ENCODE measurements at regions not wholly inside any gene's neighbourhood (a gene's known extent, or its start where the extent isn't known, plus 50 kb on each side); places are given as distances from the start of the nearest gene placed in this dataset.
"Not testable (repeated sequence)": the region's sequence is repeated elsewhere in the genome, so short reads cannot be mapped to it uniquely, and the experiment has no call there.

DNA sequence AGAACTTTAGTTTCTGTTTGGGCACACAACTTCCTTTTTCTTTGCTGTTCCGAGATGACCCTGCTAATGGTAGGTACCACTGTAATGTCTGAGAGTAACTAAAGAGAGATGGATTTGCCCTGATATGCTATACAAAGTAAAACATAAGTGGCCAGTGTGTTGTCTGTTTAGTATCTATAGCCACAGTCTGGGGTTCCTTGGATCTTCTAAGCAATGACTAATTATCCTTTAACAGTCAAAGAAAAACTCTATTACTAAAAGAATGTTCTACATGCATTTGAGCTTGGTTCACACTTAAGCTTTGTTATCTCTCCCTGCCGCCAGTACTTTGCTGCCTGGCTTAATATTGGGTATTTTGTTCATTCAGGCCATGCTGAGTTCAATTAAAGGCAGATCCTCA, 1051.9 kb upstream of the FLRT2 start:
- Histone ChIP-seq H3K9ac (ENCODE audit: insufficient read depth in 1 of 2, low read length in 2 of 2) (no peak overlapping the region), H3K4me1 (ENCODE audit: control insufficient read depth in 5 of 5, insufficient read depth in 5 of 5, low read length in 5 of 5) (no peaks in the 10 kb centered on the region), H3K27me3 (ENCODE audit: control insufficient read depth in 3 of 3, insufficient read depth in 3 of 3, low read length in 2 of 3) (no peaks in the 10 kb centered on the region), H3K4me3 (no peak overlapping the region), H3K9me3 (ENCODE audit: control insufficient read depth in 4 of 4, insufficient read depth in 3 of 4, low read length in 3 of 4) (no peaks in the 10 kb centered on the region), H3K36me3 (ENCODE audit: control insufficient read depth in 4 of 4, insufficient read depth in 4 of 4, low read length in 4 of 4) (no peaks in the 10 kb centered on the region), H3K27ac (ENCODE audit: low read depth in 1 of 2, low read length in 1 of 2) (no peak overlapping the region)
- DNase-seq = no peak
- ATAC-seq (ENCODE audit: insufficient read depth, low FRiP score) = no peak
- WGBS, 2 donors = 66 to 82% methylated on average over 2 of the region's 2 CpGs
- TF ChIP-seq, protein P1, sequence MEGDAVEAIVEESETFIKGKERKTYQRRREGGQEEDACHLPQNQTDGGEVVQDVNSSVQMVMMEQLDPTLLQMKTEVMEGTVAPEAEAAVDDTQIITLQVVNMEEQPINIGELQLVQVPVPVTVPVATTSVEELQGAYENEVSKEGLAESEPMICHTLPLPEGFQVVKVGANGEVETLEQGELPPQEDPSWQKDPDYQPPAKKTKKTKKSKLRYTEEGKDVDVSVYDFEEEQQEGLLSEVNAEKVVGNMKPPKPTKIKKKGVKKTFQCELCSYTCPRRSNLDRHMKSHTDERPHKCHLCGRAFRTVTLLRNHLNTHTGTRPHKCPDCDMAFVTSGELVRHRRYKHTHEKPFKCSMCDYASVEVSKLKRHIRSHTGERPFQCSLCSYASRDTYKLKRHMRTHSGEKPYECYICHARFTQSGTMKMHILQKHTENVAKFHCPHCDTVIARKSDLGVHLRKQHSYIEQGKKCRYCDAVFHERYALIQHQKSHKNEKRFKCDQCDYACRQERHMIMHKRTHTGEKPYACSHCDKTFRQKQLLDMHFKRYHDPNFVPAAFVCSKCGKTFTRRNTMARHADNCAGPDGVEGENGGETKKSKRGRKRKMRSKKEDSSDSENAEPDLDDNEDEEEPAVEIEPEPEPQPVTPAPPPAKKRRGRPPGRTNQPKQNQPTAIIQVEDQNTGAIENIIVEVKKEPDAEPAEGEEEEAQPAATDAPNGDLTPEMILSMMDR (IDR thresholded peaks at IDR 0.05; ENCODE audit: control extremely low read depth, extremely low read depth) = no peak

DNA sequence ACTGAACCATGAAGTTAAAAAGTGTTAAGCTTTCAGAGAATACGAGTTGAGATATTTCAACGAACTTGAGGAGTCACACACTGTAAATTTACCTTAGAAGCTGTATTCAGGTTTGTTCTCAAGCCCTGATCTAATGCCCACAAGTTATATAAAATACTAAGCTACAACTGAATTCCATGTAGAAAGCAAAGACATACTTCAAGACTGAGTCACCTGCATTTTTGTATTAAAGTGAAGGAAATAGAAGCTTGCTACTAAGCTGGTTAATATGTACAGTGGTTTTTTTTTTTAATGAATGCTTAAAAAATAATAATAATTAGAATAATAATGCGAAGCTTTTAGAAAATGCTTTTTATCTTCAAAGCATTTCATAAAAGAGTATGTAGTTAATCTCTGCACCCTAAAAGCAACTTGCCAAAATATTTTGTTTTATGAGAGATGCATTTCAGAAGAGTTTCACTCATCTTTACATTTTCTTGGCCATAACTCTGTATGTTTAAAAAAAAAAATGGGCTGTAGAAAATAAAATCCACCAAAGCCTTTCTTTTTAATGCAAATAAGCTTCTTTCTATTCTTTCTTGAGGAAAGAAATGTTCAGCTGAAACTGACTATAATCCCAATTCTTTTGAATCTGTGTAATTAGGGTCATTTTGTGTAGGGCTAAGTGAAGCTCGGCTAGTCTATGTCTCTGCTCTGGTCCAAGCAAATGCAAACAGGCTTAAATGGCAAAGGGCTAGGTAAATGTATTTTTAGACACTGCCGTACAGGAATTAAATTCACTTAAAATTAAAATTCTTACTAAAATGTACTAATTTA, 1047.5 kb upstream of the FLRT2 start:
- ATAC-seq (ENCODE audit: insufficient read depth, low FRiP score) (no peak), DNase-seq (no peak)
- 88 to 91% methylated on average over 5 of the region's 5 CpGs for WGBS, 2 donors

DNA sequence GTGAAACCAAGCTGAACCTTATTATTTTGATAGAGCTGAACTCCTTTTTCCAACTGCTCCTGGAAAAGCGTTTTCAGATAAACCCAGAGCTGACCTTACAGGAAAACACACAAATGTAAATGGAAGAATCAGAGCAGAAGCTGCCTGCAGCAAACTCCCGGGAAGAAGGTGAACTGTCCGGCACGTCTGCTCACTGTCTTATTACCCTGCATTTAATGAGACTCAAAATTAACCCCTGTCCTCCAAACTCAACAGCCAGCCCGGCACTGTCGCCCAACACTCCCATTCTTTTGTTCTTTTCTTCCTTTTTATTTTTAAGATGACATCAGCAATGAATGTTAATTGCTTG, 1046.9 kb upstream of the FLRT2 start:
- H3K9me3 ChIP-seq (ENCODE audit: control insufficient read depth in 4 of 4, insufficient read depth in 3 of 4, low read length in 3 of 4) = no peaks in the 10 kb centered on the region
- TF ChIP-seq, protein P1 (IDR thresholded peaks at IDR 0.05; ENCODE audit: control extremely low read depth, extremely low read depth) = no peak
- H3K4me3 ChIP-seq = no peak overlapping the region
- H3K4me1 ChIP-seq (ENCODE audit: control insufficient read depth in 5 of 5, insufficient read depth in 5 of 5, low read length in 5 of 5) = no peaks in the 10 kb centered on the region
- WGBS, 2 donors = 84 to 85% methylated on average over 6 of the region's 6 CpGs
- no peak for DNase-seq
- H3K27me3 ChIP-seq (ENCODE audit: control insufficient read depth in 3 of 3, insufficient read depth in 3 of 3, low read length in 2 of 3) = no peaks in the 10 kb centered on the region
- H3K27ac ChIP-seq (ENCODE audit: low read depth in 1 of 2, low read length in 1 of 2) = no peak overlapping the region
- H3K36me3 ChIP-seq (ENCODE audit: control insufficient read depth in 4 of 4, insufficient read depth in 4 of 4, low read length in 4 of 4) = no peaks in the 10 kb centered on the region
- ATAC-seq (ENCODE audit: insufficient read depth, low FRiP score) = no peak
- no peak overlapping the region for H3K9ac ChIP-seq (ENCODE audit: insufficient read depth in 1 of 2, low read length in 2 of 2)

More for the DNA sequence above, 1047.5 kb upstream of the FLRT2 start:
- Histone ChIP-seq H3K27me3 (ENCODE audit: control insufficient read depth in 3 of 3, insufficient read depth in 3 of 3, low read length in 2 of 3) (no peaks in the 10 kb centered on the region), H3K9me3 (ENCODE audit: control insufficient read depth in 4 of 4, insufficient read depth in 3 of 4, low read length in 3 of 4) (no peaks in the 10 kb centered on the region), H3K36me3 (ENCODE audit: control insufficient read depth in 4 of 4, insufficient read depth in 4 of 4, low read length in 4 of 4) (no peaks in the 10 kb centered on the region), H3K4me1 (ENCODE audit: control insufficient read depth in 5 of 5, insufficient read depth in 5 of 5, low read length in 5 of 5) (no peaks in the 10 kb centered on the region), H3K27ac (ENCODE audit: low read depth in 1 of 2, low read length in 1 of 2) (no peak overlapping the region), H3K9ac (ENCODE audit: insufficient read depth in 1 of 2, low read length in 2 of 2) (no peak overlapping the region), H3K4me3 (no peak overlapping the region)
- TF ChIP-seq, protein P1 (IDR thresholded peaks at IDR 0.05; ENCODE audit: control extremely low read depth, extremely low read depth) = no peak

DNA sequence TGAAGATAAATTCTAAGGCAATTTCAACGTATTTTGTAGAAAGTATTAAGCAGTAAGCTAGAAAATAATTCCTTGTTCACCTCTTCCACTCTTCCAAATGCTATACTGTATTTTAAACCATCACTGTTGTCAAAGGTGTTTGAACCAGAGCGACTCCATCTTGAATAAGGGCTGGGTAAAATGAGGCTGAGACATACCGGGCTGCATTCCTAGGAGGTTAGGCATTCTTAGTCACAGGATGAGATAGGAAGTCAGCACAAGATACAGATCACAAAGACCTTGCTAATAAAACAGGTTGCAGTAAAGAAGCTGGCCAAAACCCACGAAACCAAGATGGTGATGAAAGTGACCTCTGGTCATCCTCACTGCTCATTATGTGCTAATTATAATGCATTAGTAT, 1045.7 kb upstream of the FLRT2 start:
- not testable (repeated sequence) for H3K4me3 ChIP-seq; H3K9ac ChIP-seq (ENCODE audit: insufficient read depth in 1 of 2, low read length in 2 of 2); H3K36me3 ChIP-seq (ENCODE audit: control insufficient read depth in 4 of 4, insufficient read depth in 4 of 4, low read length in 4 of 4); ATAC-seq (ENCODE audit: insufficient read depth, low FRiP score); H3K27ac ChIP-seq (ENCODE audit: low read depth in 1 of 2, low read length in 1 of 2); H3K4me1 ChIP-seq (ENCODE audit: control insufficient read depth in 5 of 5, insufficient read depth in 5 of 5, low read length in 5 of 5); H3K9me3 ChIP-seq (ENCODE audit: control insufficient read depth in 4 of 4, insufficient read depth in 3 of 4, low read length in 3 of 4); H3K27me3 ChIP-seq (ENCODE audit: control insufficient read depth in 3 of 3, insufficient read depth in 3 of 3, low read length in 2 of 3); DNase-seq
- 83 to 86% methylated on average over 4 of the region's 4 CpGs for WGBS, 2 donors
